A549 (cell line): ENCODE measurements at regions not wholly inside any gene's neighbourhood (a gene's known extent, or its start where the extent isn't known, plus 50 kb on each side); places are given as distances from the start of the nearest gene placed in this dataset.
A peak's percentile ranks its signal among the peaks of the same experiment; 100 is the strongest.

Source experiments
- ATAC-seq, 2 experiments: fragments of 200-7000 bp in 1 of 2; fragments of >200 bp in 1 of 2; cut with Nextera tagmentation in 1 of 2; cut with Tn5 transposase in 1 of 2; 3 replicates each; pipeline versions ENCODE4 v1.8.0 to v1.9.1; 2018 to 2020; ENCODE audit warnings: mild to moderate bottlenecking in 1 of 2, moderate library complexity in 1 of 2
- CTCF ChIA-PET: fragments of 300-600 bp; sonication (Branson Sonifier 250); formaldehyde crosslinking; extraction: SDS; loops from one replicate; lab custom pipeline; 2021; ENCODE audit warnings: antibody characterized with exemption, inconsistent platforms; lab: Yijun Ruan, JAX
- POLR2A ChIA-PET: fragments of 350-600 bp; formaldehyde crosslinking; extraction: SDS; loops from one replicate; lab custom pipeline; 2021; ENCODE audit warnings: antibody characterized with exemption, inconsistent platforms; lab: Yijun Ruan, JAX
- DNase-seq, 2 experiments: peaks; one replicate each; pipeline versions ENCODE4 v3.0.0 to v3.0.0-alpha.2; 2011 to 2016; ENCODE audit warnings: low read depth in 1 of 2, low spot score in 1 of 2
- FAIRE-seq: peaks from 2 replicates; lab custom pipeline; 2011; peaks lifted over from hg19 to GRCh38; lab: Jason Lieb, UNC
- H3K27ac ChIP-seq, 2 experiments: fragments of >200 bp; sonication (Bioruptor Twin); formaldehyde crosslinking; 3 replicates each; pipeline ENCODE4 v1.5.1; 2016 to 2017
- H3K4me1 ChIP-seq: fragments of >200 bp; sonication (Bioruptor Twin); formaldehyde crosslinking; 3 replicates; pipeline ENCODE4 v1.6.1; 2016
- H3K4me2 ChIP-seq: fragments of >200 bp; sonication (Bioruptor Twin); formaldehyde crosslinking; 3 replicates; pipeline ENCODE4 v1.6.1; 2016
- H3K4me3 ChIP-seq: fragments of >200 bp; sonication (Bioruptor Twin); formaldehyde crosslinking; 3 replicates; pipeline ENCODE4 v1.5.1; 2016
- H3K9me3 ChIP-seq: fragments of >200 bp; sonication (Bioruptor Twin); formaldehyde crosslinking; 3 replicates; pipeline ENCODE4 v1.6.1; 2016
- BHLHE40 ChIP-seq: IDR thresholded peaks from 2 replicates; pipeline ENCODE4 v1.6.1; 2012; ENCODE audit warnings: low read depth, low read length, inconsistent platforms
- CBX8 ChIP-seq: fragments of 200-600 bp; sonication (generic); IDR thresholded peaks from 2 replicates; pipeline ENCODE4 v1.6.1; 2016
- CEBPB ChIP-seq, 2 experiments: fragments of >200 bp in 1 of 2; sonication (Bioruptor Twin) in 1 of 2; formaldehyde crosslinking in 1 of 2; IDR thresholded peaks; 2 replicates each; pipeline ENCODE4 v1.6.1; 2012 to 2016
- CTCF ChIP-seq: fragments of >200 bp; sonication (Bioruptor Twin); formaldehyde crosslinking; IDR thresholded peaks from 3 replicates; pipeline ENCODE4 v1.5.1; 2016
- EHF ChIP-seq: fragments of 250-450 bp; sonication (Bioruptor Pico); IDR thresholded peaks from 2 replicates; pipeline ENCODE4 v1.5.0; 2020; ENCODE audit warnings: mild to moderate bottlenecking
- ELK1 ChIP-seq: fragments of 150-350 bp; IDR thresholded peaks from 2 replicates; pipeline ENCODE4 v1.6.1; 2014; ENCODE audit warnings: low read depth, mild to moderate bottlenecking, low read length
- FOSB ChIP-seq: fragments of 250-450 bp; sonication (Bioruptor Pico); IDR thresholded peaks from 2 replicates; pipeline ENCODE4 v1.5.0; 2020; ENCODE audit warnings: mild to moderate bottlenecking, moderate library complexity
- FOSL2 ChIP-seq, 2 experiments: fragments of 450-650 bp in 1 of 2; fragments of >200 bp in 1 of 2; sonication (Bioruptor Twin) in 1 of 2; formaldehyde crosslinking; IDR thresholded peaks; 2 replicates each; pipeline versions ENCODE4 v1.5.0 to v1.6.1; 2016 to 2020; ENCODE audit warnings: mild to moderate bottlenecking in 1 of 2, moderate library complexity in 1 of 2
- GATA3 ChIP-seq: IDR thresholded peaks from 2 replicates; pipeline ENCODE4 v1.6.1; 2012; ENCODE audit warnings: borderline replicate concordance
- HDAC2 ChIP-seq: fragments of 200-600 bp; sonication (generic); IDR thresholded peaks from 2 replicates; pipeline ENCODE4 v1.6.1; 2016
- HOXB5 ChIP-seq: fragments of 250-450 bp; sonication (Bioruptor Pico); IDR thresholded peaks from 2 replicates; pipeline ENCODE4 v1.5.0; 2020; ENCODE audit warnings: mild to moderate bottlenecking, moderate library complexity
- JUNB ChIP-seq: fragments of >200 bp; sonication (Bioruptor Twin); formaldehyde crosslinking; IDR thresholded peaks from 2 replicates; pipeline ENCODE4 v1.6.1; 2016
- KDM5A ChIP-seq: fragments of 200-600 bp; sonication (generic); IDR thresholded peaks from 2 replicates; pipeline ENCODE4 v1.6.1; 2016; ENCODE audit warnings: antibody characterized with exemption, mild to moderate bottlenecking
- MAX ChIP-seq: IDR thresholded peaks from 2 replicates; pipeline ENCODE4 v1.6.1; 2012
- MYC ChIP-seq: IDR thresholded peaks from 2 replicates; pipeline ENCODE4 v1.6.1; 2012; ENCODE audit warnings: mild to moderate bottlenecking, inconsistent platforms, low read length, improper control_type of control experiment, borderline replicate concordance
- NR3C1 ChIP-seq: fragments of >200 bp; sonication (Bioruptor Twin); formaldehyde crosslinking; IDR thresholded peaks from 3 replicates; pipeline ENCODE4 v1.6.1; 2017
- POLR2A ChIP-seq: IDR thresholded peaks from 2 replicates; pipeline ENCODE4 v1.6.1; 2012; ENCODE audit warnings: mild to moderate bottlenecking, low read length
- RAD21 ChIP-seq, 2 experiments: fragments of >200 bp in 1 of 2; sonication (Bioruptor Twin) in 1 of 2; formaldehyde crosslinking in 1 of 2; IDR thresholded peaks in 1 of 2; conservative IDR thresholded peaks in 1 of 2; 2 replicates in 1 of 2; 3 replicates in 1 of 2; pipeline ENCODE4 v1.6.1; 2012 to 2018; ENCODE audit warnings: inconsistent platforms in 1 of 2
- RCOR1 ChIP-seq: fragments of 150-350 bp; IDR thresholded peaks from 2 replicates; pipeline ENCODE4 v1.6.1; 2014; ENCODE audit warnings: antibody characterized with exemption, low read length, low read depth
- SMC3 ChIP-seq: fragments of >200 bp; sonication (Bioruptor Twin); formaldehyde crosslinking; IDR thresholded peaks from 3 replicates; pipeline ENCODE4 v1.6.1; 2018; ENCODE audit warnings: inconsistent platforms
- SREBF2 ChIP-seq: fragments of 450-650 bp; IDR thresholded peaks from 2 replicates; pipeline ENCODE4 v1.6.1; 2014; ENCODE audit warnings: mild to moderate bottlenecking, moderate library complexity
- TP53 ChIP-seq: fragments of 250-450 bp; sonication (Bioruptor Pico); IDR thresholded peaks from 2 replicates; pipeline ENCODE4 v1.5.0; 2021; ENCODE audit warnings: mild to moderate bottlenecking, moderate library complexity
- ZSCAN20 ChIP-seq: fragments of 250-450 bp; sonication (Bioruptor Pico); IDR thresholded peaks from 2 replicates; pipeline ENCODE4 v1.8.0; 2022; ENCODE audit warnings: mild to moderate bottlenecking, moderate library complexity
- WGBS: methylation state at CpG from one replicate; pipeline ENCODE4 v1.1.6; 2017; ENCODE audit errors: missing lambda C conversion rate; 5-methylcytosine and 5-hydroxymethylcytosine counted together
- TF ChIP-seq, protein P1 (sequence below): fragments of >200 bp; sonication (Bioruptor Twin); formaldehyde crosslinking; IDR thresholded peaks from 2 replicates; pipeline ENCODE4 v1.6.1; 2016
- TF ChIP-seq, protein P2 (sequence below): fragments of 250-450 bp; sonication (Bioruptor Pico); IDR thresholded peaks from 2 replicates; pipeline ENCODE4 v1.5.0; 2020; ENCODE audit warnings: low read depth, mild to moderate bottlenecking, moderate library complexity
- TF ChIP-seq, protein P3 (sequence below): fragments of >200 bp; sonication (Bioruptor Twin); formaldehyde crosslinking; IDR thresholded peaks from 3 replicates; pipeline ENCODE4 v1.6.1; 2016
- TF ChIP-seq, protein P4 (sequence below): fragments of 250-450 bp; sonication (Bioruptor Pico); IDR thresholded peaks from 2 replicates; pipeline ENCODE4 v1.5.0; 2021; ENCODE audit warnings: mild to moderate bottlenecking, moderate library complexity, borderline replicate concordance
- TF ChIP-seq, protein P5 (sequence below): IDR thresholded peaks from 2 replicates; pipeline ENCODE4 v1.6.1; 2012
- TF ChIP-seq, protein P6 (sequence below): IDR thresholded peaks from 2 replicates; pipeline ENCODE4 v1.6.1; 2012; ENCODE audit warnings: low read depth, borderline replicate concordance

- TF ChIP-seq RAD21 (conservative IDR thresholded peaks at IDR 0.05 in 1 of 2, IDR thresholded peaks at IDR 0.05 in 1 of 2), result peak; percentile 40 to 44
- no peak for TF ChIP-seq KDM5A
- TF ChIP-seq JUNB, result peak; percentile 48; the same call in 1 of the 2 replicates
- TF ChIP-seq, protein P1, sequence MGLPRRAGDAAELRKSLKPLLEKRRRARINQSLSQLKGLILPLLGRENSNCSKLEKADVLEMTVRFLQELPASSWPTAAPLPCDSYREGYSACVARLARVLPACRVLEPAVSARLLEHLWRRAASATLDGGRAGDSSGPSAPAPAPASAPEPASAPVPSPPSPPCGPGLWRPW, result peak; percentile 86
- TF ChIP-seq MAX, result peak; percentile 45; the same call in 1 of the 2 replicates
- TF ChIP-seq MYC, result no peak
- TF ChIP-seq BHLHE40, result no peak
- TF ChIP-seq, protein P2, sequence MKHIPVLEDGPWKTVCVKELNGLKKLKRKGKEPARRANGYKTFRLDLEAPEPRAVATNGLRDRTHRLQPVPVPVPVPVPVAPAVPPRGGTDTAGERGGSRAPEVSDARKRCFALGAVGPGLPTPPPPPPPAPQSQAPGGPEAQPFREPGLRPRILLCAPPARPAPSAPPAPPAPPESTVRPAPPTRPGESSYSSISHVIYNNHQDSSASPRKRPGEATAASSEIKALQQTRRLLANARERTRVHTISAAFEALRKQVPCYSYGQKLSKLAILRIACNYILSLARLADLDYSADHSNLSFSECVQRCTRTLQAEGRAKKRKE (CRISPR knock-in tag), result peak; percentile 39; the same call in 1 of the 2 replicates
- TF ChIP-seq FOSL2 (IDR thresholded peaks at IDR 0.05), result 0 out of 2 replicates have a peak, but pooled peaks have one; percentile 8
- peak; percentile 74 for TF ChIP-seq FOSL2 (CRISPR knock-in tag; IDR thresholded peaks at IDR 0.05)
- TF ChIP-seq TP53 (CRISPR knock-in tag), result no peak
- TF ChIP-seq, protein P3, sequence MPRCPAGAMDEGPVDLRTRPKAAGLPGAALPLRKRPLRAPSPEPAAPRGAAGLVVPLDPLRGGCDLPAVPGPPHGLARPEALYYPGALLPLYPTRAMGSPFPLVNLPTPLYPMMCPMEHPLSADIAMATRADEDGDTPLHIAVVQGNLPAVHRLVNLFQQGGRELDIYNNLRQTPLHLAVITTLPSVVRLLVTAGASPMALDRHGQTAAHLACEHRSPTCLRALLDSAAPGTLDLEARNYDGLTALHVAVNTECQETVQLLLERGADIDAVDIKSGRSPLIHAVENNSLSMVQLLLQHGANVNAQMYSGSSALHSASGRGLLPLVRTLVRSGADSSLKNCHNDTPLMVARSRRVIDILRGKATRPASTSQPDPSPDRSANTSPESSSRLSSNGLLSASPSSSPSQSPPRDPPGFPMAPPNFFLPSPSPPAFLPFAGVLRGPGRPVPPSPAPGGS, result peak; percentile 47; the same call in 2 of the 3 replicates
- no peak for TF ChIP-seq CBX8
- TF ChIP-seq HDAC2, result no peak
- no peak for TF ChIP-seq CTCF
- TF ChIP-seq SMC3, result 0 out of 3 replicates have a peak, but pooled peaks have one; percentile 31
Observed at GRCh38 chr6:74534465-74535211, 671.2 kb downstream of the COL12A1 start (continued).

DNA sequence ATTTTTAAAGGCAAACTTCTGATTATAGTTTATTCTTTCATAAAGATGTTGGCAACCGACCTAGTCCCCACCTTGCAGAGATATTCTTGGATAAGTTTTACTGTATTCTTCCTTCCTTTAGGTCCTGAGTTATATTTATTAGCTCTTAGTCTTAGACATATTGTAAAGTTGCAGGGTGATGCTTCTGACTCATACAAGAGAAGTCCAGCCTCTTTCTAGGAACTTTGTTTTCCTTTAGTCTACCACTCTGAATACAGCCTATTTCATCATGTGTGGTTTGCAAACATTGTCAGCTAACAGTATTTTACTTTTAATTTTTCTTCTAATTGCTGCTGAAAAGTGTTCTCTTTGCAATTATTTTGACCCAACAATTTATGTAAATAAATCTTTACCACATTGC lies 686.7 kb downstream of the COL12A1 start:
- peak overlapping the region; percentile 73 for H3K4me2 ChIP-seq
- 10% methylated on average over 1 of the region's 1 CpG for WGBS
- CTCF ChIA-PET, result no interaction called here
- DNase-seq (peak; percentile 4 to 33), ATAC-seq (peak; percentile 74 to 86; a peak in 5 of 6 replicates), FAIRE-seq (no peak)
- POLR2A ChIA-PET, result interaction anchor here (1.0 kb wide), 1 partner anchor 15 kb away, joined by 3 read pairs; no protein-coding TSS in a partner anchor
- no peak overlapping the region for H3K4me3 ChIP-seq
- no peaks in the 10 kb centered on the region; the same call in 2 of the 3 replicates for H3K9me3 ChIP-seq
- peak overlapping the region; percentile 18 to 68; a peak in 4 of 6 replicates for H3K27ac ChIP-seq
- H3K4me1 ChIP-seq, result peaks cover 13% of the 10 kb centered on the region
- TF ChIP-seq POLR2A, result no peak
- peak; percentile 63 for TF ChIP-seq JUNB
- TF ChIP-seq RCOR1, result no peak
- no peak for TF ChIP-seq MAX
- no peak for TF ChIP-seq EHF
- TF ChIP-seq ELK1, result no peak
- no peak for TF ChIP-seq ZSCAN20 (CRISPR knock-in tag)
- TF ChIP-seq SMC3, result 0 out of 3 replicates have a peak, but pooled peaks have one; percentile 10
- TF ChIP-seq, protein P4, sequence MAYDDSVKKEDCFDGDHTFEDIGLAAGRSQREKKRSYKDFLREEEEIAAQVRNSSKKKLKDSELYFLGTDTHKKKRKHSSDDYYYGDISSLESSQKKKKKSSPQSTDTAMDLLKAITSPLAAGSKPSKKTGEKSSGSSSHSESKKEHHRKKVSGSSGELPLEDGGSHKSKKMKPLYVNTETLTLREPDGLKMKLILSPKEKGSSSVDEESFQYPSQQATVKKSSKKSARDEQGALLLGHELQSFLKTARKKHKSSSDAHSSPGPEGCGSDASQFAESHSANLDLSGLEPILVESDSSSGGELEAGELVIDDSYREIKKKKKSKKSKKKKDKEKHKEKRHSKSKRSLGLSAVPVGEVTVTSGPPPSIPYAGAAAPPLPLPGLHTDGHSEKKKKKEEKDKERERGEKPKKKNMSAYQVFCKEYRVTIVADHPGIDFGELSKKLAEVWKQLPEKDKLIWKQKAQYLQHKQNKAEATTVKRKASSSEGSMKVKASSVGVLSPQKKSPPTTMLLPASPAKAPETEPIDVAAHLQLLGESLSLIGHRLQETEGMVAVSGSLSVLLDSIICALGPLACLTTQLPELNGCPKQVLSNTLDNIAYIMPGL (CRISPR knock-in tag), result no peak
- no peak for TF ChIP-seq NR3C1
- TF ChIP-seq, protein P5, sequence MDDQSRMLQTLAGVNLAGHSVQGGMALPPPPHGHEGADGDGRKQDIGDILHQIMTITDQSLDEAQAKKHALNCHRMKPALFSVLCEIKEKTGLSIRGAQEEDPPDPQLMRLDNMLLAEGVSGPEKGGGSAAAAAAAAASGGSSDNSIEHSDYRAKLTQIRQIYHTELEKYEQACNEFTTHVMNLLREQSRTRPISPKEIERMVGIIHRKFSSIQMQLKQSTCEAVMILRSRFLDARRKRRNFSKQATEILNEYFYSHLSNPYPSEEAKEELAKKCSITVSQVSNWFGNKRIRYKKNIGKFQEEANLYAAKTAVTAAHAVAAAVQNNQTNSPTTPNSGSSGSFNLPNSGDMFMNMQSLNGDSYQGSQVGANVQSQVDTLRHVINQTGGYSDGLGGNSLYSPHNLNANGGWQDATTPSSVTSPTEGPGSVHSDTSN, result no peak
- TF ChIP-seq CEBPB (IDR thresholded peaks at IDR 0.05), result 0 out of 4 replicates have a peak, but pooled peaks have one; percentile 10 to 12
- no peak for TF ChIP-seq SREBF2
- TF ChIP-seq FOSB, result no peak
- TF ChIP-seq, protein P6, sequence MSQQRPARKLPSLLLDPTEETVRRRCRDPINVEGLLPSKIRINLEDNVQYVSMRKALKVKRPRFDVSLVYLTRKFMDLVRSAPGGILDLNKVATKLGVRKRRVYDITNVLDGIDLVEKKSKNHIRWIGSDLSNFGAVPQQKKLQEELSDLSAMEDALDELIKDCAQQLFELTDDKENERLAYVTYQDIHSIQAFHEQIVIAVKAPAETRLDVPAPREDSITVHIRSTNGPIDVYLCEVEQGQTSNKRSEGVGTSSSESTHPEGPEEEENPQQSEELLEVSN, result no peak
- no peak for TF ChIP-seq HOXB5
- TF ChIP-seq GATA3, result no peak
